NT2/D1 (cell line): ENCODE measurements at regions not wholly inside any gene's neighbourhood (a gene's known extent, or its start where the extent isn't known, plus 50 kb on each side); places are given as distances from the start of the nearest gene placed in this dataset.

Experiments
- SUZ12 ChIP-seq: IDR thresholded peaks from 2 replicates; pipeline ENCODE4 v1.6.1; 2011; ENCODE audit not compliant: insufficient read length, insufficient read depth; ENCODE audit errors: extremely low read depth
- YY1 ChIP-seq: IDR thresholded peaks from 2 replicates; pipeline ENCODE4 v1.6.1; 2011; ENCODE audit not compliant: insufficient read length, insufficient read depth
- ZNF274 ChIP-seq: IDR thresholded peaks from 2 replicates; pipeline ENCODE4 v1.6.1; 2011; ENCODE audit warnings: mild to moderate bottlenecking, low read depth, low read length

DNA sequence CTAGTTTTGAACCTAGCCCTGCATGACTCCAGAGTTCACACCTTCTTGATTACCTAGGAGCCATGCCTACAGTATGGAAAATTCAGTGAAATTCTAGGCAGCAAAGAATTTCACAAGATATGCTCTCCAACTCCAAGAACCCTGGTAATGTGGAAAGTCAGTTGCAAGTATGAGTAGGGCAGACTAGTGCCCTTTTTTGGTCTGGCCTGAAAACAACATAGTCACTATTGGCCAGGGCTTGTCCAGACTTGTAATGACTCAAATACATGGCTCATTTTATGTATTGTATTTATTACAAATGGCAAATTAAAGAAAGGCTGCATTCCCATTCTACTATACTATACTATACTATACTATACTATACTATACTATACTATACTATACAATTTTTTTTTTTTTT lies 160.4 kb downstream of the ESM1 start:
- TF ChIP-seq ZNF274, result no peak
- TF ChIP-seq SUZ12, result no peak
- TF ChIP-seq YY1, result no peak
